ENCODE measurements at regions not wholly inside any gene's neighbourhood (a gene's known extent, or its start where the extent isn't known, plus 50 kb on each side); places are given as distances from the start of the nearest gene placed in this dataset.

DNA sequence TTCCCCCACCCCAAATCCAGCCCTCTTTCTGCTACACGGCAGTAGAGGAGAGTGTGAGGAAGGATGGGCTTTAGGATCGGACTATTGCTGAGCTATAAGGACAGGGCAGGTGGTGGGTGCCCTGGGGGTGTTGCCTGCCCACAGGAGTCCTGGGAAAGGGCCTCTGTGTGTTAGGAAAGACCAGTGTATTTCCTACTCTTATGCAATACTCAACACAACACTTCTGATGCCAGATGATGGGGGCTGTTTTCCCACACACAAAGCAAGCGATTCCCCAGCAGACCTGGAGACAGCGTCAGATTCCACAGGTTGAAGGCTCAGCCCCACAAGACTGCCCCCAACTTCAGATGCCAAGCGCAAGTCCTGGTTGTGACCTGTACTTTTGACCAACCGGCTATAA lies 91.0 kb upstream of the LCLAT1 start:
- Histone ChIP-seq H3K9ac (ENCODE audit: low read length) (no peak overlapping the region), H3K27ac (ENCODE audit: low read depth, low read length) (no peak overlapping the region), H3K4me3 (replicated peaks in 1 of 2; ENCODE audit: low read depth in 1 of 2, low read length in 2 of 2) (no peak overlapping the region), H3K36me3 (ENCODE audit: control insufficient read depth in 1 of 2, insufficient read depth in 2 of 2, low read length in 2 of 2) (no peaks in the 10 kb centered on the region), H3K79me2 (ENCODE audit: insufficient read depth, low read length) (no peaks in the 10 kb centered on the region), H3K4me1 (ENCODE audit: control insufficient read depth in 1 of 2, insufficient read depth in 2 of 2, low read length in 2 of 2) (no peaks in the 10 kb centered on the region), H4K20me1 (ENCODE audit: insufficient read depth) (no peaks in the 10 kb centered on the region), H3K9me2 (ENCODE audit: insufficient read depth) (no peaks in the 10 kb centered on the region), H3K4me2 (ENCODE audit: low read length) (no peak overlapping the region), H3K27me3 (ENCODE audit: insufficient read depth, low read length) (no peaks in the 10 kb centered on the region), H2AFZ (ENCODE audit: low read depth, low read length, poor library complexity, severe bottlenecking) (no peak overlapping the region), H3K9me3 (ENCODE audit: control insufficient read depth in 1 of 2, insufficient read depth in 1 of 2, low read depth in 1 of 2, low read length in 2 of 2) (no peaks in the 10 kb centered on the region)
- intact Hi-C loops (cut with micrococcal nuclease): no loop called here
- CTCF ChIA-PET: no interaction called here
- RAD21 ChIA-PET (ENCODE audit: low non-redundant PET in 1 of 2, low total read pairs in 2 of 2, uncharacterized antibody in 2 of 2, unreplicated experiment in 2 of 2): no interaction called here
- no peak for ATAC-seq
- no peak for DNase-seq (ENCODE audit: low read depth, low spot score)
- no TSS peak for BruUV-seq (replicated peaks)
- no peak for TF ChIP-seq SP1 (IDR thresholded peaks at IDR 0.05; ENCODE audit: low read depth)
- no peak for TF ChIP-seq CEBPB (IDR thresholded peaks at IDR 0.05; ENCODE audit: low read depth)
- TF ChIP-seq YY1 (IDR thresholded peaks at IDR 0.05; ENCODE audit: extremely low read depth, insufficient replicate concordance, low read depth, low read length): no peak
- TF ChIP-seq EGR1 (IDR thresholded peaks at IDR 0.05; ENCODE audit: low read depth): no peak
- no peak for TF ChIP-seq POLR2A (IDR thresholded peaks at IDR 0.05; ENCODE audit: borderline replicate concordance, extremely low read depth, insufficient read depth, insufficient read length)
- POLR2A ChIA-PET: no interaction called here

DNA sequence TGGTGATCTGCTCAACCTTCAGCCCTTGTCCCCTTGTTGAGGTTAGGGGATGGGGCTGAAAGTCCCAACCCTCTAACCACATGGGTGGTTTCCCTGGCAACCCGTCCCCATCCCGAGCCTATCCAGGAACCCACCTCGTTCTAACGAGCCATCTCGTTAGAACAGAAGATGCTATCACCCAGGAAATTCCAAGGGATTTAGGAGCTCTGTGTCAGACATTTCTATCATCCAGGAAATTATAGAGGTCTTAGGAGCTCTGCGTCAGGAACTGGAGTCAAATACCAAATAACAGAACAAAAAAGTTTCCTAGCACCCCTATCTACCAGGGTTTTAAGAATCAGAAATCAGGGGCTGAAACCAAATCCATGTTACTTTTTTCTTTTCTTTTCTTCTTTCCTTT lies 90.3 kb upstream of the LCLAT1 start:
- POLR2A ChIA-PET: no interaction called here
- H3K9ac ChIP-seq (ENCODE audit: low read length): no peak overlapping the region
- TF ChIP-seq ELF1 (IDR thresholded peaks at IDR 0.05; ENCODE audit: borderline replicate concordance, low read depth) (no peak), MAX (IDR thresholded peaks at IDR 0.05) (no peak), CBX3 (IDR thresholded peaks at IDR 0.05; ENCODE audit: low read depth) (no peak), POLR2A (IDR thresholded peaks at IDR 0.05; ENCODE audit: borderline replicate concordance, extremely low read depth, insufficient read depth, insufficient read length) (no peak)
- TF ChIP-seq, protein P1, sequence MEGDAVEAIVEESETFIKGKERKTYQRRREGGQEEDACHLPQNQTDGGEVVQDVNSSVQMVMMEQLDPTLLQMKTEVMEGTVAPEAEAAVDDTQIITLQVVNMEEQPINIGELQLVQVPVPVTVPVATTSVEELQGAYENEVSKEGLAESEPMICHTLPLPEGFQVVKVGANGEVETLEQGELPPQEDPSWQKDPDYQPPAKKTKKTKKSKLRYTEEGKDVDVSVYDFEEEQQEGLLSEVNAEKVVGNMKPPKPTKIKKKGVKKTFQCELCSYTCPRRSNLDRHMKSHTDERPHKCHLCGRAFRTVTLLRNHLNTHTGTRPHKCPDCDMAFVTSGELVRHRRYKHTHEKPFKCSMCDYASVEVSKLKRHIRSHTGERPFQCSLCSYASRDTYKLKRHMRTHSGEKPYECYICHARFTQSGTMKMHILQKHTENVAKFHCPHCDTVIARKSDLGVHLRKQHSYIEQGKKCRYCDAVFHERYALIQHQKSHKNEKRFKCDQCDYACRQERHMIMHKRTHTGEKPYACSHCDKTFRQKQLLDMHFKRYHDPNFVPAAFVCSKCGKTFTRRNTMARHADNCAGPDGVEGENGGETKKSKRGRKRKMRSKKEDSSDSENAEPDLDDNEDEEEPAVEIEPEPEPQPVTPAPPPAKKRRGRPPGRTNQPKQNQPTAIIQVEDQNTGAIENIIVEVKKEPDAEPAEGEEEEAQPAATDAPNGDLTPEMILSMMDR (IDR thresholded peaks at IDR 0.05 in 2 of 3, conservative IDR thresholded peaks at IDR 0.05 in 1 of 3; ENCODE audit: borderline replicate concordance in 1 of 3, insufficient read depth in 1 of 3, low read depth in 2 of 3, low read length in 2 of 3): no peak
- H3K27me3 ChIP-seq (ENCODE audit: insufficient read depth, low read length): no peaks in the 10 kb centered on the region
- BruUV-seq (replicated peaks): no TSS peak
- no peaks in the 10 kb centered on the region for H3K9me2 ChIP-seq (ENCODE audit: insufficient read depth)
- no peaks in the 10 kb centered on the region for H4K20me1 ChIP-seq (ENCODE audit: insufficient read depth)
- intact Hi-C loops (cut with micrococcal nuclease): no loop called here
- H3K79me2 ChIP-seq (ENCODE audit: insufficient read depth, low read length): no peaks in the 10 kb centered on the region
- no peak overlapping the region for H3K27ac ChIP-seq (ENCODE audit: low read depth, low read length)
- no peaks in the 10 kb centered on the region for H3K36me3 ChIP-seq (ENCODE audit: control insufficient read depth in 1 of 2, insufficient read depth in 2 of 2, low read length in 2 of 2)
- H3K4me2 ChIP-seq (ENCODE audit: low read length): no peak overlapping the region
- no peaks in the 10 kb centered on the region for H3K9me3 ChIP-seq (ENCODE audit: control insufficient read depth in 1 of 2, insufficient read depth in 1 of 2, low read depth in 1 of 2, low read length in 2 of 2)
- no peak overlapping the region for H3K4me3 ChIP-seq (replicated peaks in 1 of 2; ENCODE audit: low read depth in 1 of 2, low read length in 2 of 2)
- H2AFZ ChIP-seq (ENCODE audit: low read depth, low read length, poor library complexity, severe bottlenecking): no peak overlapping the region
- ATAC-seq: no peak
- RAD21 ChIA-PET (ENCODE audit: low non-redundant PET in 1 of 2, low total read pairs in 2 of 2, uncharacterized antibody in 2 of 2, unreplicated experiment in 2 of 2): no interaction called here
- DNase-seq (ENCODE audit: low read depth, low spot score): no peak
- H3K4me1 ChIP-seq (ENCODE audit: control insufficient read depth in 1 of 2, insufficient read depth in 2 of 2, low read length in 2 of 2): no peaks in the 10 kb centered on the region
- CTCF ChIA-PET: no interaction called here
